H1 (cell line): ENCODE measurements at regions not wholly inside any gene's neighbourhood (a gene's known extent, or its start where the extent isn't known, plus 50 kb on each side); places are given as distances from the start of the nearest gene placed in this dataset.
A peak's percentile ranks its signal among the peaks of the same experiment; 100 is the strongest.

Experiments
- CTCF ChIA-PET: fragments of 300-600 bp; sonication (Branson Sonifier 250); formaldehyde crosslinking; loops from one replicate; lab custom pipeline; 2021; ENCODE audit not compliant: partially characterized antibody; lab: Charles Lee
- POLR2A ChIA-PET: fragments of 300-600 bp; sonication (Branson Sonifier 250); formaldehyde crosslinking; loops from one replicate; lab custom pipeline; 2021; ENCODE audit warnings: inconsistent platforms; ENCODE audit not compliant: partially characterized antibody; lab: Charles Lee
- DNase-seq, 2 experiments: peaks; one replicate each; pipeline versions ENCODE4 v3.0.0 to v3.0.0-alpha.2; 2010 to 2022; ENCODE audit warnings: low spot score in 2 of 2, low read depth in 1 of 2, mixed read lengths in 1 of 2
- FAIRE-seq: peaks from 2 replicates; lab custom pipeline; 2011; peaks lifted over from hg19 to GRCh38; lab: Jason Lieb, UNC
- H2AFZ ChIP-seq: 2 replicates; pipeline ENCODE4 v1.8.1; 2012; ENCODE audit warnings: low read length, inconsistent platforms
- H2AK5ac ChIP-seq: 2 replicates; pipeline ENCODE4 v1.6.1; 2013; ENCODE audit warnings: low read depth, low read length
- H2BK120ac ChIP-seq: replicated peaks from 2 replicates; pipeline ENCODE3; 2013; ENCODE audit warnings: low read depth, low read length, inconsistent platforms
- H2BK12ac ChIP-seq: 2 replicates; pipeline ENCODE4 v1.6.1; 2013; ENCODE audit warnings: low read depth, low read length
- H2BK15ac ChIP-seq: 2 replicates; pipeline ENCODE4 v1.6.1; 2013; ENCODE audit warnings: low read length
- H2BK20ac ChIP-seq: 2 replicates; pipeline ENCODE4 v1.6.1; 2013; ENCODE audit warnings: low read length
- H2BK5ac ChIP-seq: 2 replicates; pipeline ENCODE4 v1.6.1; 2013; ENCODE audit warnings: low read depth, low read length
- H3K14ac ChIP-seq: 2 replicates; pipeline ENCODE4 v1.6.1; 2013; ENCODE audit warnings: inconsistent platforms; ENCODE audit not compliant: insufficient read length
- H3K18ac ChIP-seq: 2 replicates; pipeline ENCODE4 v1.6.1; 2013; ENCODE audit warnings: low read length; ENCODE audit errors: extremely low read depth
- H3K23ac ChIP-seq: 2 replicates; pipeline ENCODE4 v1.6.1; 2013; ENCODE audit warnings: inconsistent platforms; ENCODE audit not compliant: insufficient read length
- H3K23me2 ChIP-seq: 2 replicates; pipeline ENCODE4 v1.6.1; 2013; ENCODE audit warnings: low read depth, low read length
- H3K27ac ChIP-seq: 2 replicates; pipeline ENCODE4 v1.6.1; 2011; ENCODE audit warnings: low read depth, low read length, inconsistent platforms
- H3K27me3 ChIP-seq, 4 experiments: replicated peaks in 1 of 4; 1 replicate in 1 of 4; 2 replicates in 3 of 4; pipeline versions ENCODE4 v1.6.1 to v1.8.1; 2011 to 2013; ENCODE audit warnings: low read length in 3 of 4, mild to moderate bottlenecking in 3 of 4, inconsistent platforms in 2 of 4, mixed read lengths in 2 of 4, moderate library complexity in 1 of 4; ENCODE audit not compliant: control insufficient read depth in 3 of 4, insufficient read depth in 3 of 4; ENCODE audit errors: extremely low read depth in 1 of 4
- H3K36me3 ChIP-seq, 4 experiments: 2 replicates each; pipeline versions ENCODE4 v1.6.1 to v1.8.1; 2011 to 2013; ENCODE audit warnings: mild to moderate bottlenecking in 4 of 4, low read length in 3 of 4, moderate library complexity in 2 of 4, control low read depth in 1 of 4, inconsistent platforms in 1 of 4; ENCODE audit not compliant: insufficient read depth in 4 of 4, control insufficient read depth in 2 of 4
- H3K4ac ChIP-seq: replicated peaks from 2 replicates; pipeline ENCODE3; 2013; ENCODE audit warnings: low read length, low read depth, mixed read lengths, inconsistent platforms; ENCODE audit not compliant: insufficient read length
- H3K4me1 ChIP-seq, 4 experiments: replicated peaks in 1 of 4; 1 replicate in 1 of 4; 2 replicates in 3 of 4; pipeline versions ENCODE4 v1.6.1 to v1.8.1; 2011 to 2013; ENCODE audit warnings: low read length in 3 of 4, inconsistent platforms in 2 of 4, mixed read lengths in 1 of 4; ENCODE audit not compliant: insufficient read depth in 4 of 4, control insufficient read depth in 3 of 4
- H3K4me2 ChIP-seq, 2 experiments: 2 replicates each; pipeline versions ENCODE4 v1.6.1 to v1.8.1; 2011 to 2013; ENCODE audit warnings: low read depth in 2 of 2, low read length in 2 of 2, control low read depth in 1 of 2, inconsistent platforms in 1 of 2, mild to moderate bottlenecking in 1 of 2; ENCODE audit not compliant: insufficient read depth in 1 of 2
- H3K4me3 ChIP-seq, 4 experiments: fragments of 200-600, 300-600 bp in 1 of 4; sonication (generic), shearing (Covaris generic), sonication (Bioruptor Twin) in 1 of 4; 2 replicates each; pipeline versions ENCODE4 v1.5.1 to v1.8.1; 2011 to 2016; ENCODE audit warnings: low read length in 4 of 4, low read depth in 3 of 4, control low read depth in 2 of 4, inconsistent platforms in 2 of 4, mild to moderate bottlenecking in 2 of 4, mixed read lengths in 1 of 4, moderate library complexity in 1 of 4; ENCODE audit not compliant: insufficient read depth in 2 of 4; ENCODE audit errors: extremely low read depth in 1 of 4
- H3K56ac ChIP-seq: replicated peaks from 2 replicates; pipeline ENCODE3; 2013; ENCODE audit warnings: low read depth, mild to moderate bottlenecking, mixed read lengths, low read length, inconsistent platforms; ENCODE audit not compliant: insufficient read length
- H3K79me1 ChIP-seq: 2 replicates; pipeline ENCODE4 v1.6.1; 2013; ENCODE audit warnings: low read depth, low read length, control low read depth
- H3K79me2 ChIP-seq, 2 experiments: 2 replicates each; pipeline versions ENCODE4 v1.6.1 to v1.8.1; 2012 to 2013; ENCODE audit warnings: low read length in 2 of 2, mild to moderate bottlenecking in 2 of 2, inconsistent platforms in 1 of 2; ENCODE audit not compliant: insufficient read depth in 2 of 2, control insufficient read depth in 1 of 2
- H3K9ac ChIP-seq, 4 experiments: replicated peaks in 1 of 4; 1 replicate in 1 of 4; 2 replicates in 3 of 4; pipeline versions ENCODE4 v1.6.1 to v1.8.1; 2011 to 2013; ENCODE audit warnings: low read depth in 3 of 4, low read length in 3 of 4, control low read depth in 2 of 4, mild to moderate bottlenecking in 2 of 4, moderate library complexity in 2 of 4, inconsistent platforms in 1 of 4; ENCODE audit errors: extremely low read depth in 1 of 4
- H3K9me3 ChIP-seq, 2 experiments: 2 replicates each; pipeline versions ENCODE4 v1.6.1 to v1.8.1; 2012 to 2013; ENCODE audit warnings: mild to moderate bottlenecking in 2 of 2, moderate library complexity in 2 of 2, control low read depth in 1 of 2, inconsistent platforms in 1 of 2, low read depth in 1 of 2, low read length in 1 of 2, mixed read lengths in 1 of 2; ENCODE audit not compliant: insufficient read depth in 2 of 2
- H4K20me1 ChIP-seq, 2 experiments: replicated peaks in 1 of 2; 2 replicates each; pipeline versions ENCODE3 to v1.8.1; 2011 to 2013; ENCODE audit warnings: inconsistent platforms in 2 of 2, low read length in 2 of 2, mild to moderate bottlenecking in 1 of 2; ENCODE audit not compliant: insufficient read depth in 2 of 2, control insufficient read depth in 1 of 2
- H4K5ac ChIP-seq: 2 replicates; pipeline ENCODE4 v1.6.1; 2013; ENCODE audit warnings: low read length, low read depth, mixed read lengths, inconsistent platforms; ENCODE audit not compliant: insufficient read length
- H4K8ac ChIP-seq: 2 replicates; pipeline ENCODE4 v1.8.0; 2013; ENCODE audit warnings: mild to moderate bottlenecking, moderate library complexity, low read length, inconsistent platforms; ENCODE audit not compliant: insufficient read depth; ENCODE audit errors: extremely low read depth
- H4K91ac ChIP-seq: replicated peaks from 2 replicates; pipeline ENCODE3; 2013; ENCODE audit warnings: low read length, mixed read lengths, inconsistent platforms; ENCODE audit not compliant: insufficient read length
- CEBPB ChIP-seq: IDR thresholded peaks from 2 replicates; pipeline ENCODE4 v1.6.1; 2012; ENCODE audit warnings: low read depth, low read length
- JUN ChIP-seq: IDR thresholded peaks from 2 replicates; pipeline ENCODE4 v1.6.1; 2011; ENCODE audit warnings: low read depth, mild to moderate bottlenecking, improper control_type of control experiment, low read length
- POLR2A ChIP-seq, 2 experiments: IDR thresholded peaks; 1 replicate in 1 of 2; 2 replicates in 1 of 2; pipeline ENCODE4 v1.6.1; 2011; ENCODE audit warnings: low read depth in 2 of 2, low read length in 2 of 2, mild to moderate bottlenecking in 2 of 2; ENCODE audit errors: control extremely low read depth in 1 of 2
- SAP30 ChIP-seq: fragments of 300-600 bp; sonication (generic); IDR thresholded peaks from 2 replicates; pipeline ENCODE4 v1.7.1; 2012; ENCODE audit warnings: low read length, moderate library complexity, mild to moderate bottlenecking, inconsistent platforms; ENCODE audit not compliant: insufficient read depth, insufficient replicate concordance
- TAF1 ChIP-seq: IDR thresholded peaks from 2 replicates; pipeline ENCODE4 v1.6.1; 2011; ENCODE audit warnings: mild to moderate bottlenecking, low read depth, low read length
- TCF12 ChIP-seq: IDR thresholded peaks from 2 replicates; pipeline ENCODE4 v1.6.1; 2011; ENCODE audit warnings: low read depth, mild to moderate bottlenecking, low read length
- WGBS, 2 experiments: shearing (Covaris generic) in 1 of 2; methylation state at CpG; one replicate each; pipeline versions ENCODE4 v1.1.6 to v1.1.7; 2013 to 2015; ENCODE audit warnings: low lambda C conversion rate in 2 of 2, mixed read lengths in 2 of 2, inconsistent platforms in 1 of 2, low coverage in 1 of 2, missing lambda C conversion rate in 1 of 2; ENCODE audit not compliant: insufficient replicate concordance in 2 of 2, insufficient coverage in 1 of 2, insufficient read length in 1 of 2; ENCODE audit errors: extremely low coverage in 1 of 2, missing lambda C conversion rate in 1 of 2; 5-methylcytosine and 5-hydroxymethylcytosine counted together
- TF ChIP-seq, protein P1 (sequence below): IDR thresholded peaks from 2 replicates; pipeline ENCODE4 v1.6.1; 2012; ENCODE audit warnings: inconsistent platforms

DNA sequence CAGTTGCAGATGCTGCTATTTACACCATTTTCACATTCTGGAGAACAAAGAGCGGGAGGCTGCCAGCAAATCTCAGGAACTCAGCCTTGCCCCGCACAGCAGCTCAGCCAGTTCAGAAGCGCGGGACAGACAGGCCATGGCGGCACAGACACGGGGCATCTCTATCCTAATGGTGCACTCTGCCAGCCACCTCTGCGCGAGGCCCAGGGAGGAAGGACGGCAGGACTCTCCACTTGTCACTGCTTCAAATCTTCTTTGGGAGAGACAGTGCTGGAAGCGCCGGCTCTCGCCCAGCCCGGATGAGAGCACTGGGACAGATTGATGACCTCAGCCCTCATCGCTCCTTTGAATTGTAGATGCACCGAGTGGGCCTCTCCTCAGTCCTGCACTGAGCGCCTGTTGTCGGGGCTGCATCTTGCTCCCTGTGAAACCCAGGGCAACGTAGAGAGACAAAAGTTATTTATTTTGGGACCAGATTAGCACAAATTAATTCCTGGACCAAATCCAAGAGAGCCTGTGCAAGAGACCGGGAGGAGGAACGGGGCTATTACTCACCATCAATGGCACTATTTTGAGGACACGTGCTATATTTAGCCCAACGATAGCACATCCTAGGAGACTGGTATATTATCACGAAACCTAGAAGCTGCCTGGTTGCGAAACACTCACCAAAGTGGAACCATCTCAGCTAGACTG is 211.4 kb upstream of the SMIM21 start:
- Histone ChIP-seq H3K4me1 (peaks cover 4 to 12% (median 6%) of the 10 kb centered on the region in 4 experiments; a peak in 4 of 7 replicates), H3K27me3 (no peaks in the 10 kb centered on the region; a peak in 1 of 7 replicates), H3K27ac (0 out of 2 replicates have a peak overlapping the region, but pooled peaks have one; percentile 19), H3K23me2 (no peaks in the 10 kb centered on the region), H3K79me2 (no peaks in the 10 kb centered on the region), H2BK5ac (peak overlapping the region; percentile 31; the same call in 1 of the 2 replicates), H3K18ac (no peak overlapping the region; the same call in 1 of the 2 replicates), H3K23ac (no peak overlapping the region), H2BK120ac (no peak overlapping the region), H3K9me3 (no peaks in the 10 kb centered on the region), H3K56ac (no peak overlapping the region), H3K79me1 (no peaks in the 10 kb centered on the region), H3K9ac (peak overlapping the region in 2 of 4 experiments; percentile 54 to 58; a peak in 3 of 7 replicates), H2AK5ac (no peak overlapping the region), H3K14ac (no peak overlapping the region), H4K20me1 (no peaks in the 10 kb centered on the region), H3K36me3 (no peaks in the 10 kb centered on the region), H4K8ac (peak overlapping the region; percentile 95; the same call in 1 of the 2 replicates), H3K4ac (no peak overlapping the region), H2BK12ac (peak overlapping the region; percentile 89; the same call in 1 of the 2 replicates), H2BK20ac (0 out of 2 replicates have a peak overlapping the region, but pooled peaks have one; percentile 26), H2BK15ac (no peak overlapping the region), H3K4me2 (peak overlapping the region; percentile 51 to 60), H2AFZ (peak overlapping the region; percentile 99), H4K91ac (peak overlapping the region; percentile 3), H3K4me3 (peak overlapping the region in 1 of 4 experiments; percentile 30; a peak in 1 of 8 replicates), H4K5ac (no peak overlapping the region)
- ChIA-PET CTCF (interaction anchor here (0.6 to 1.7 kb wide), 2 partner anchors 14 to 443 kb away, joined by 3 read pairs; no protein-coding TSS in a partner anchor), POLR2A (interaction anchor here (0.9 kb wide), 1 partner anchor 17 kb away, joined by 3 read pairs; no protein-coding TSS in a partner anchor)
- 53% methylated on average over 22 of the region's 24 CpGs; no CpG with 5 or more reads in 1 of the 2 experiments for WGBS, 2 experiments
- peak; percentile 21 to 53 for DNase-seq
- no peak for FAIRE-seq
- TF ChIP-seq TAF1 (0 out of 2 replicates have a peak, but pooled peaks have one; percentile 33), TCF12 (no peak), SAP30 (no peak), POLR2A (IDR thresholded peaks at IDR 0.05; ENCODE audit: control extremely low read depth in 1 of 2, low read depth in 2 of 2, low read length in 2 of 2) (0 out of 3 replicates have a peak, but pooled peaks of 1 of the 2 experiments have one; percentile 32), JUN (0 out of 2 replicates have a peak, but pooled peaks have one; percentile 6), CEBPB (peak; percentile 54; the same call in 1 of the 2 replicates)
- TF ChIP-seq, protein P1, sequence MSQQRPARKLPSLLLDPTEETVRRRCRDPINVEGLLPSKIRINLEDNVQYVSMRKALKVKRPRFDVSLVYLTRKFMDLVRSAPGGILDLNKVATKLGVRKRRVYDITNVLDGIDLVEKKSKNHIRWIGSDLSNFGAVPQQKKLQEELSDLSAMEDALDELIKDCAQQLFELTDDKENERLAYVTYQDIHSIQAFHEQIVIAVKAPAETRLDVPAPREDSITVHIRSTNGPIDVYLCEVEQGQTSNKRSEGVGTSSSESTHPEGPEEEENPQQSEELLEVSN: peak; percentile 48; the same call in 1 of the 2 replicates
